ENCODE measurements at regions not wholly inside any gene's neighbourhood (a gene's known extent, or its start where the extent isn't known, plus 50 kb on each side); places are given as distances from the start of the nearest gene placed in this dataset.
"Not testable (repeated sequence)": the region's sequence is repeated elsewhere in the genome, so short reads cannot be mapped to it uniquely, and the experiment has no call there.

DNA sequence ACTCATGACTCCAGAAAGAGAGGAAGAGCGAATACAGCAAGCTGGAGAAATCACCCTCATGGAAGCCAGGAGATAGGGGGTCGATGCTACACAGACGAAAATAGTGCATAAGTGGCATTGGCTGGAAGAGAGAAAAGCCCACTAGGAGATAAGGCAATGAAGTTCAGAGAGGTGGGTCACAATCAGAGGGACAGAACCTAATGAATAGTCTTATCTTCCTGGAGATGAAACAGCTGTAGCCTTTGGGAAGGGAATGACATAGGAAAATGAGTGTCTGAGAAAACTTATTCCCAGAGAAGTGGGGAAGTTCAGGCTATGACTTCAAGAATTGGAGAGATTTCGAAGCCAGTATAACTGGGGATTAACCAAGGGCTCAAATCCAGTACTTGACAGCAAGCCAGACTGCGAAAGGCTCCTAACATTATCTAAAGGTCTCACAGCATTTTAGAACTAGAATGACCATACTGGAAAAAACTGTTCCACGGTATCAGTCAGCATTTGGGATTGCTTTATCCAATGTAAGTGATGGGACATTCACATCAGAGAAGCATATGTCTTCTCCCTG is 211.1 kb downstream of the ZNF365 start:
- no peak for DNase-seq (ENCODE audit: low read depth, low spot score)

DNA sequence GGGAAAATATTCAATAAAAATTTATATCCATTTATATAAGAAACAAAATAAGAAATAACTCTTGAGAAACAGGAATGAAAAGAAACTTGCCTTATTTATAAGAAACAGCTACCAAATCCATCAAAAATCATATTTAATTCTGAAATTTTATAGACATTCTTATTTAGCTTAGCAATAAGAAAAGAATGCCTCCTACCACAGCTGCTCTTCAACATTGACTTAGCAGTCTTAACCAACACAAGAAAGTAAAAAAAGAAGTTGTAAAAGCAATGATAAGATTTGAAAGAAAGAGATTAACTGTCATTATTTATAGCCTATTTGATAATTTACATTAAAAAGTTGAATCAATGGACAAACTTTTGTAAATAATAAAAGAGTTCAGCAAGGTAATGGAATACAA is 212.8 kb downstream of the ZNF365 start:
- no peak for DNase-seq (ENCODE audit: low read depth, low spot score)

DNA sequence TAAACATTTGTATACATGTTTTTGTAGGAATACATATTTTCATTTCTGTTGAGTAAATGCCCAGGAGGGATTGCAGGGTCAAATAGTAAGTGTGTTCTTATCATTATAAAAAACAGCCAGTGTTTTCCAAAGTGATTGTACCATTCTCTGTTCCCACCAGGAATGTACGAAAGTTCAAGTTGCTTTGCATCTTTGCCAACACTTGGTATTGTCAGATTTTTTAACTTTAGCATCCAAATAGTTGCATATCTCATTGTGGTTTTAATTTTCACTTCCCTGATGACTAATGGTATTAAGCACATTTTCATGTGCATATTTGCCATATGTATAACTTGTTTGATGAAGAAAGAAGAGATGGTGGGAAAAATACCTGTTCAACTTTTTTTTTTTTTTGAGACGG is 213.9 kb downstream of the ZNF365 start:
- no peak for DNase-seq (ENCODE audit: low read depth, low spot score)

DNA sequence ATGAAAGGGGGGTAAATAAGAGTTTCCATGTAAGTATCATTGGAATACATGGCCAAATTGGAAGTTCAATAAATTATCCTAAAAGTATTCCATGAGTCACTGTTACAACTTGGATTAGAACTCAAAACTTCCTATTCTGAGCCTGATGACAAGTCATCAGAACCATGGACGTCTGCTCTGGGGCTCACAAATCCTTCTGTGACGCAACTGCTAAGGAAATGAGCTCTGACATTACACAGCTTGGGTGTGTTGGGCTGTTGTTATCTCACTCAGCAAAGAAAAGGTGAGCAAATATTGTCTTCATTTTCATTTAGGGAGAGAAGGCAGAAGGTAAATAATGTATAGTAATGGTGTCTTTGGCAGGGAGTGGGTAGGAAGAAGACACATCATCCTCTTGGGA is 214.8 kb upstream of the ADO start:
- DNase-seq (ENCODE audit: low read depth, low spot score): no peak

DNA sequence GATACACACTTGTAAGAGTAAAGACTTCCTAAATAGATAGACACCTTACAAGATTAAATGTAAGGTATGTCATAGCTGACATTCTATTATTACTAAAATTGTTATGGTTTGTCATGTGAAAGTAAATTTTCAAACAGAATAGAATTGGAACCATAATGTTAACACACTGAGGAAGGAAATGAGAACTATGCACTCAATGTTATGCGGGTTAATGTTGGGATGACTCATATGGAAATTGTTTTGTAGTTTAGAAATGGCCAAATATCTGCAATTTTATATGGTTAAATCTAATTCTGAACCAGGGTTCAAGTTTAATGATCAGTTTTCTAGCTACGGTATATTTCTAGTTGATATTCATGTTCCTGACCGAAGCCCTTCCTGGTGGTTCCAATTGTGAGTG is 214.2 kb upstream of the ADO start:
- DNase-seq (ENCODE audit: low read depth, low spot score): no peak

DNA sequence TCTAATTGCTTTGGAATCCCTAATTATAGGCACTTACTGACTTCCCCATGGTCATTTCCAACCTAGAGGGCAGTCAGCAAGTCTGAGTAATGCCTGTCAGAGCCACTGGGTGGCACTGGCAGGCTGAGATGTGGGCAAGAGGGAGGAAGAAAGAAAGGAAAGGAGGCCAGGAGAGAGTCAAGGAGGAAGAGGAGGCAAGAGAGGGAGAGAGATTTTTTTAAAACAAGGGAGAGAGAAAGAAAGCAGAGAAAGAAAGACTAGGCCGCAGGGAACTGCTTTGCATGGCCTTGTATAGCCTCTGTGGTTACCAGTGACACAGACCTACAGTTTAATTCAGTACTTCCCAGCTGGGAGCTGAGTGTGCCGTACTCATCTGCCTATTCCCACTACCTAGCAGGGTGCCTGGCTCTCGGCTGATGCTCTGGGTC is 210.4 kb upstream of the ADO start:
- peak; percentile 77 for DNase-seq (ENCODE audit: low read depth, low spot score)

DNA sequence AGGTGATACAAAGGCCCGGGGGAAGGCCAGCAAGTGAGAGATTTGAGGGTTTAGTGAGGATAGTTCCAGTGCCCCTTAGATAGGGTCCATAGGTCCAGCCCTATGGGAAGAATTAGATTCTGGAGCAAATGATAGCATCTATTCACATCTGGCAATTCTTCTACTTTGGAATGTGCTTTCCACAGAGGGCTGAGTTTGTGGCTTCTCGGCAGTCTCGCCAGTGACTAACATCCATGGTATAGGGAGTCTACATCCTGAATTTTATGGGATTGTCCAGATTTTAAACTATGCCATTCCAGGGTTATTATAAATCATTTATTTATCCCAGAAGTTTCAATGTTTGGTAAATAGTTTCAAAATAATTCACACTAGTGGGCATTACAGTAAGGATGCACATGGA is 207.3 kb upstream of the ADO start:
- no peak for DNase-seq (ENCODE audit: low read depth, low spot score)

DNA sequence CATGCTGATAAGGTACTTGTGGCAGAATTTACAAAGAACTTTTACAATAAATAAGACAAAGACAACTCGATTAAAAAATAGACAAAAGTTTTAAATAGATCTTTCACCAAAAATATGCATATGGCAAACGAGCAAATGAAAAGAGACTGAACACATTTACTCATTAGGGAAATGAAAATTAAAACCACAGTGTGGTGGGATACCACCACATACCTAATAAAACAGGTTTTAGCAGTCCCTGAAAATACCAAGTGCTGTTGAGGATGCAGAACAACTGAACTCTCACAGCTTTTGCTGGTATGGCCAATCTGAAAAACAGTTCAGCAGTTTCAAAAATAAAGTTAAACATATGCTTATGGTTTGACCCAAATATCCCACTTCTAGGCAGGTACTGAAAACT is 205.4 kb upstream of the ADO start:
- no peak for DNase-seq (ENCODE audit: low read depth, low spot score)

DNA sequence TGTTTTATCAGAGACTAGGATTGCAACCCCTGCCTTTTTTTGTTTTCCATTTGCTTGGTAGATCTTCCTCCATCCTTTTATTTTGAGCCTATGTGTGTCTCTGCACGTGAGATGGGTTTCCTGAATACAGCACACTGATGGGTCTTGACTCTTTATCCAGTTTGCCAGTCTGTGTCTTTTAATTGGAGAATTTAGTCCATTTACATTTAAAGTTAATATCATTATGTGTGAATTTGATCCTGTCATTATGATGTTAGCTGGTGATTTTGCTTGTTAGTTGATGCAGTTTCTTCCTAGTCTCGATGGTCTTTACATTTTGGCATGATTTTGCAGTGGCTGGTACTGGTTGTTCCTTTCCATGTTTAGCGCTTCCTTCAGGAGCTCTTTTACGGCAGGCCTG is 198.0 kb upstream of the ADO start:
- DNase-seq (ENCODE audit: low read depth, low spot score): not testable (repeated sequence)

DNA sequence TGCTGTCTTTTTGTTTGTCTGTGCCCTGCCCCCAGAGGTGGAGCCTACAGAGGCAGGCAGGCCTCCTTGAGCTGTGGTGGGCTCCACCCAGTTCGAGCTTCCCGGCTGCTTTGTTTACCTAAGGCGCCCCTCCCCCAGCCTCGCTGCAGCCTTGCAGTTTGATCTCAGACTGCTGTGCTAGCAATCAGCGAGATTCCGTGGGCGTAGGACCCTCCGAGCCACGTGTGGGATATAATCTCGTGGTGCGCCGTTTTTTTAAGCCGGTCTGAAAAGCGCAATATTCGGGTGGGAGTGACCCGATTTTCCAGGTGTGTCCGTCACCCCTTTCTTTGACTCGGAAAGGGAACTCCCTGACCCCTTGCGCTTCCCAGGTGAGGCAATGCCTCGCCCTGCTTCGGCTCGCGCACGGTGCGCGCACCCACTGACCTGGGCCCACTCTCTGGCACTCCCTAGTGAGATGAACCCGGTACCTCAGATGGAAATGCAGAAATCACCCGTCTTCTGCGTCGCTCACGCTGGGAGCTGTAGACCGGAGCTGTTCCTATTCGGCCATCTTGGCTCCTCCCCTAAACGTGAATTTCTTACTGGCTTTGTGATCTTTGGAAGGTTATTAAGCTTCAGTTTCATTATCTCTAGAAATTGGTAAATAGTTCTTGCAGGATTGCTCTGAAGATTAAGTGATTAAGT is 196.2 kb upstream of the ADO start:
- peak; percentile 49 for DNase-seq (ENCODE audit: low read depth, low spot score)

DNA sequence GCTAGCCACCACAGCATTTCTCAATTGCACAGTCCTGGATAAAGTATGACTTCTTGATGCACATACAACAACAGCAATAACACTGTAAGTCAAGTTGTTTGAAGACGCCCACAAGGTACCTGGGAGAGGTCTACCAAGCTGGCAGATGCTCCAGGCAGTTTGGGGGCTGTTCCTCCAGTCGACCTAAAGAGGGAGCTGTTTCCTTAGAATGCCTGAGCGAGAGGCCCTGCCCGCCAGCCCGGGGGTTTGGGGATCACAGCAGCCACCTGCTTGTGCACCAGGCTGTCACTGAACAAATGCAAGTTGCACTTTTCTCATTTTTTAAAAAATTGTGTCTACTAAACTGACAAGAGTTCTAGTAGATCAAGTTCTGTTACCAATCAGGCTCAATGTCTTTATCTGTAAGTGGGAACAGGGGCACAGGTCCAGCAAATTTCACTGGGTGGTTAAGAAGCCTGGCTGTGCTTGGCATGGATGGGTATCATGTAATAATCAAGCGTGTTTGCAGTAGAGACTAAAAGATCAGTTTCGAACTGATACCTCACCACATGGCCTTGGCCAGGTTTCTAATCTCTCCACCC is 193.8 kb upstream of the ADO start:
- peak; percentile 85 for DNase-seq (ENCODE audit: low read depth, low spot score)

DNA sequence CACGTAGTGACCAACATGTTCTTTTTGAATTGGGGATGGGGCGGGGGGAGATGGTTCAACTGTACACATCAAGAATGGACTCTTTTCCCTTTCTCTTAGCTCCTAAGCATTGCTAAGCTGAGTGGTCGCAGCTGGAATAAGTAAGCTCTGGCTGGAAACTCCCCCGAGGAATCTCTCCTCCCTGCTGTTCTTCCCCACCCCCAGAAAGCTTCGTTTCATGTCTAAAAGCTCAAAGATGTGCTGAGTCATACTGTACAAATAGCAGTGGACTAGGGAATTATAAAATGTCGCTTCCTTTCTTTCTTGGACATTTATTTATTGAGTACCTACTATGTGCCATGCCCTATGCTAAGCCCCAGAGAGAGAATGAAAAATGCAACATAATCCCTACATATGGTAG is 191.1 kb upstream of the ADO start:
- DNase-seq (ENCODE audit: low read depth, low spot score): no peak

DNA sequence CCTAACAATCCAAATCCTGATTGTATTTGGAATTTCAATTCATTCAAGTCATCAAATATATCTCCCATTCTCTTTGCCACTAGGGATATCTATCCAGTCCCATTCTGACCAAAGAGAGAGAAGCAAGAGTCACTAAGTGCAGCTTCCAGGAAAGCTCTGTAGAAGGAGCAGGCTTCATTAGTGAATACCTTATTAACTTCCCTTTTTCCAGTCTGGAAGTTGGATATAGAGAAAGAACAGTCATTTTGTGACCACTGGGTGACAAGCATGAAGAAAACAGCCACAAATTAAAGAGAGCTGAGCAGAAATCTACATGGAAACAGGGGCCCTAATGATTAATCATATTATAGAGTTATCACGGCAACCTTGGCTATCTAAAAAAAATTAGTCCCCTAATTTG is 190.7 kb upstream of the ADO start:
- no peak for DNase-seq (ENCODE audit: low read depth, low spot score)

DNA sequence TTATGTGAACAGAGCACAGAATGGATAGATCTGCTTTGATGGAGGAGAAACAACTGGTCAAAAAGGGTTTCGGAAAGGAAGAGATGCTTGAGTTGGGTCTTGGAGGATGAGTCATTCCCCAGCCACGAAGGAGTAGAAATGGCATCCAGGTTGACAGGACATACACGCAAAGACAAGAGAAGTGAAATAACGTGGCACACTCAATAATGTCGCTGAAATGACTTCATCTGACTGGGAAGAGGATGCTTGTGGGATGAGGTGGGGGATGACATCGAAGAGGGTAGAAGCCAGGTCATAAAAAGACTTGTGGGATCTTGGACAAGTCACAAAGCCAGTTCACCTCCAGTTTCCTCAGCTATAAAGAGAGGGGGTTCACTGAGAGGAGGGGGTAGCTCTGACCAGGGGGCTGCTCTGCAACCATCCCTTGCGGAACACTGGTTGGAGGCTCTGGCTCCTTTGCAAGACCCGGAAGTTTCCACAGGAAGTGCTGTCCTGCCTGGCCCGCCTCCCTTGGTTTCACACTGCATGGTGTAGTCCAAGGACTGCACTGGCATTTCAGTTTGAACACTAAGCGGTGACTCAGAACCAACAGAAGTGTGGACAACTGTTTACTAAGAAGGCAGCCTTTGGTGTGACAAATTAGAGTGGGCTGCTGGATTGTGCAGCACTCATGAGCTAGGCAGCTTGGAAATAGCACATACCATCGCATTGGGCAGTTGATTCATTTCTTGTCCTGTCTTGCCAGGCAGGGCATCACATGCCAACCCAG is 189.9 kb upstream of the ADO start:
- DNase-seq (ENCODE audit: low read depth, low spot score): no peak

DNA sequence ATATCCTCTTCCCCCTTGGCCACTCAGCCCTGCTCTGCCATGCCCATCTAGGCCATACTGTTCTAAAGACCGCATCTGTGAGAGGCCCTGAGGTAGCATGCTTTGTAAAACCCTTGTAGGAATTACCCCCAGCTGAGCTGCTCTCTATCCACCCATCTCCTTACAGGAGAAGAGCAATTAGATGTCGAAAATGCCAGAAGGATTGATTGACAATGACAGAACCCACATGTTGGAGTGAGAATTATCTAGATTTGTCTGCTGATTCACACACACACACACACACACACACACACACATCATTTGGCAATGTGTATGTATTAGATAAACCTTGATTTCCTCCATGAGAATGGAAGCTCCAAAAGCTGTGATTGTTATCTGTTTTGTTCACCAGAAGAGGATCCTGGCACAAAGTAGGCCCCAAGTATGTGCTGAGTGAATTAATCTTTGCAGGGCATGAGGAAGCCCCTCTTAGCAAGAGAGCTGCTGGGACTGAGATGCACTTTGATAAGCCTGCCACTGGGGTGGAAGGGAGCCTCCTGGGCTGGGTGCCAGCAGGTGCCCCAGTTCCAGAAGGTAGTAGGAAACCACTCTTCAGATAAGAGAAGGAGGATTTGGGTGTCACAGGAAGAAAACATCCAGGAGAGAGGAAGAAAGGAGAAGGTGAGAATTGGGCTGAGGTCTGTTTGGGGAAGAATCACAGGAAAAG is 187.5 kb upstream of the ADO start:
- no peak for DNase-seq (ENCODE audit: low read depth, low spot score)

DNA sequence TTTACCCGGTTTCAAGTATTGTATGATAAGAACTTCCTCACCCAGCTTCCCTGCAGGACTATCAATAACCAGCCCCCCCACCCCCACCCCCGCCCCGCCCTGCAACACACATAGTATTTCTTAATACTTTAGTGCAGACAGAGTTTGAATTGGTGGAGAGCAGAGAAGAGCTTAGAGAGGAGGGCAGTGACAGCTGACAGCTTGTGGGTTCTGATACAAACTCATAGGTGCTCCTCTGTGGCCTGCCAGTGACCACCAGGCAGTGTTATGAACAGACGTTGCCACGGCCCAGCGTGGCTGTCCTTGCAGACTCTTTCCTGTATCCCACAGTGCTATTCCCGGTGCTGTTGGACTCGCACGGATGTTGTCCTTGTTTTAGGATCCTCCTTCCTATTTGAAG is 186.9 kb upstream of the ADO start:
- no peak for DNase-seq (ENCODE audit: low read depth, low spot score)

DNA sequence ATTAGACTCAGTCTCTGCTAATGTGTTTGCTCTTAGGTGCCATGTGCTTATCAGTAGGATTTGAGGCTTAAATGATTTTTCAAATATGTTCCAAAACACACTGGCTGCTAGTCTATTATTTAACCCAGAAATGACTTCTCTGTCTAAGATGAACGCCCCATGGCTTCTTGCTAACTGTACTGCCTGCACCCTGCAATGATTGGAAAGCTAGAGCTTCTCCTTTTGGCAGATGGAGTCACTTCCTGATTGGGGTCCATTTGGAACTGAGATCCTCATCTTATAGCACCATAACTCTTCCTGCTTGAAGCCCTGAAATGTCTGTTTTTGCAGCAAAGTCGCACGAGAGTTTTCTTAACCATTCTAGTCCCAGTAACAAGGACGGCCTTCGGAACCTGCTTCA is 186.5 kb upstream of the ADO start:
- DNase-seq (ENCODE audit: low read depth, low spot score): no peak

DNA sequence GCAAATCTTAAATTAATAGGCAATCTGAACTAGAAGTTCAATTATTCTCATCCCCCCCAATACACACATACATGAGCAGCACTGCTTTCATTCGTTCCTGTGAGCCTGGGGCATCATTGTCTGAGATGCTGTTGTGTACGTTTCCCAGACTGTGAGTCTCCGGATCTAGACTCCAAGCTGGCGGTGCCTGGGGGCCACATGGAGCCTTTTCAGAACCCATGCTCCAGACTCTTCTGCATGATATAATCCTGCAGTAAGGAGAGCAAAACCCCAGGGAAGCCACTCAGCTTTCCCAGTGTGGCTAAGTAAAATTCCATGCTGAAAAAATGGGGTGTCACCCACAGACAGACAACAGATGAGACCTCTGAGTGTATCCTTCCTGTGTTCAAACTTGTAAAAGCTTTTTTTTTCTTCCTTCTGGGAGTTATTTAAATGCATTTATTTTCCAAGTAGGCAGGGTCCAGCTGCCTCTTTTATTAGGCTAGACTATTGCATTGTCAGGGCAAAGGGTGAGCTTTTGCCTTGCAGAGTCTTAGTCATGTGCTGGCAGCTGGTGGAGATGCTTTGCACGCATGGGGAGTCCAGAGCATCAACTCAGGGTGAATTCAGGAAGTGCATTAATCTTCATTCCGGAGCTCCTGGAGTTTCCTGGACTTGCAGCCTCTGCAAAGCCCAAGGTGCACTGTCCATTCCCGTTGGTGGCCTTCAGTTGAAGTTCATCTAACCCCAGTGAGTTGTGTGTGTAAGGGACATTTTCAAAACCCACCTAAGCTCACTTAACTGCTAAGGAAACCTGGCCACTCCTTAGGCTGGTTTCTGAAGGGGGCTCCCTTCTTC is 185.7 kb upstream of the ADO start:
- no peak for DNase-seq (ENCODE audit: low read depth, low spot score)

DNA sequence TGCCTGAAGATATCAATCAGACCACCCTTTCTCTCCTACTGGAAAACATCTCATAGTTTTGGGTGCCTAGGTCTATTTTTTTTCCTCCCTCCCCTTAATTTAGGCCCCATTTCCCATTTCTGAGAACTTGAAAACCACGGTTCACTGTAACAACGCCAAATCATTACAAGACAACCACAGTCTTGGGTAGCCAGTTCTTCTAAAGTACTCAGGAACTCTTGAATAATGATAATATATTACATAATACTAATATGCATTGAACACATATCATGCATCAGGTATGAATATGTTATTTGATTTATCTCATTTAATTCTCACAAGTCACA is 185.1 kb upstream of the ADO start:
- DNase-seq (ENCODE audit: low read depth, low spot score): no peak

DNA sequence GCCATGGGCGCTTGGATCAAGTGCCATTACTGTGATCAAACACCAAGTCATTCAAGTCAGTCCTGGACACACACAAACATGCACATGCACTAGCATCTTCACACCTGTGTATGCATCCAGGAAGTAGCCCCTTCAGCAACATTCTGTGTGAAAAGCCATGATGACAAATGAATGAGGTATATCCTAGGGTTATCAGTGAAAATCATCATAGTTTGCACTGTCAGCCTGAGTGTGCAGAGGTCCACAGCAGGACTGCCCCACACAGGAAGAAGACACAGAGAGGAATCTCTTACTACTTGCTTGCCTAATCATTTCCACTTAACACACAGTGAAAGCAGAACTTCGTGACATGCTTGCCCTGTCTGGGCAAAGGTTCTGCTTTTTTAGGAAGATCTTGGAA is 184.0 kb upstream of the ADO start:
- DNase-seq (ENCODE audit: low read depth, low spot score): no peak

DNA sequence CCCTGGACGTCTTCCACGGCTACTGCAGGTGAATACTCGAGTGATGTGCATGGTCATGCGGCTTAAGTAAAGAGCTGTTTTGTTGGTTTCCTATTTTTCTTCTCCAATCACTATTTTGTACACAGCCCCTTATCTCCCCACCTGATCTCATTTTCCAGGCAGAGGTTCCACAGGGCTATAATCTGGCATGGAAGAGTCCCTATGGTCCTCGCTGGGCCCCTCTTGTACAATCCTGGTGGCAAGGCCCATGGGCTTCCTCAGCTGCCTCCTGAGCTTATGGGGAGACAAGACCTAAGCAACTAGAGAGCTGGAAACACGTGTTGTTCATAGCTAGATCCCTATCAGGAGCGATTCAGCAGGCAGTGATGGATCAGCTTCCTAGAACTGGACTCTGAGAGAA is 181.3 kb upstream of the ADO start:
- no peak for DNase-seq (ENCODE audit: low read depth, low spot score)
